ENCODE measurements at regions not wholly inside any gene's neighbourhood (a gene's known extent, or its start where the extent isn't known, plus 50 kb on each side); places are given as distances from the start of the nearest gene placed in this dataset. TPM values are rescaled to one million over a fixed set of nuclear protein-coding genes. Genes with fewer than 3 reads are reported as not detected.

GRCh38 chr2:144578099-144578498 lies 58.2 kb upstream of the ZEB2 start:
- no peak for TF ChIP-seq CTCF (IDR thresholded peaks at IDR 0.05)
- no peak for TF ChIP-seq POLR2A (IDR thresholded peaks at IDR 0.05)

GRCh38 chr2:144572977-144573376 lies 53.1 kb upstream of the ZEB2 start:
- Histone ChIP-seq H3K27ac (no peak overlapping the region), H3K4me3 (no peak overlapping the region), H3K36me3 (no peaks in the 10 kb centered on the region), H3K27me3 (no peaks in the 10 kb centered on the region), H3K9me3 (no peaks in the 10 kb centered on the region), H3K4me1 (no peaks in the 10 kb centered on the region)
- DNase-seq, result no peak
- intact Hi-C loops (cut with DNase I; ENCODE audit: low total_unique reads), result no loop called here
- no peak for TF ChIP-seq POLR2A (IDR thresholded peaks at IDR 0.05)

More at GRCh38 chr2:144578099-144578498, 58.2 kb upstream of the ZEB2 start:
- H3K36me3 ChIP-seq, result no peaks in the 10 kb centered on the region
- no peaks in the 10 kb centered on the region for H3K9me3 ChIP-seq
- no peak overlapping the region for H3K27ac ChIP-seq
- no peaks in the 10 kb centered on the region for H3K27me3 ChIP-seq
- no peak for DNase-seq
- intact Hi-C loops (cut with DNase I; ENCODE audit: low total_unique reads), result no loop called here
- H3K4me1 ChIP-seq, result no peaks in the 10 kb centered on the region
- H3K4me3 ChIP-seq, result no peak overlapping the region

- H3K36me3 ChIP-seq, result no peaks in the 10 kb centered on the region
- no peak for DNase-seq
- H3K4me3 ChIP-seq, result no peak overlapping the region
- intact Hi-C loops (cut with DNase I; ENCODE audit: low total_unique reads), result no loop called here
- no peak overlapping the region for H3K27ac ChIP-seq
- H3K27me3 ChIP-seq, result no peaks in the 10 kb centered on the region
- no peaks in the 10 kb centered on the region for H3K4me1 ChIP-seq
- no peak for TF ChIP-seq CTCF (IDR thresholded peaks at IDR 0.05)
- no peak for TF ChIP-seq POLR2A (IDR thresholded peaks at IDR 0.05)
- H3K9me3 ChIP-seq, result no peaks in the 10 kb centered on the region
These were observed 51.9 kb upstream of the ZEB2 start for GRCh38 chr2:144571770-144572169.

- H3K27ac ChIP-seq, result no peak overlapping the region
- no peak for DNase-seq
- no peaks in the 10 kb centered on the region for H3K36me3 ChIP-seq
- intact Hi-C loops (cut with DNase I; ENCODE audit: low total_unique reads), result no loop called here
- TF ChIP-seq POLR2A (IDR thresholded peaks at IDR 0.05) (no peak), CTCF (IDR thresholded peaks at IDR 0.05) (no peak)
- H3K9me3 ChIP-seq, result no peaks in the 10 kb centered on the region
- no peaks in the 10 kb centered on the region for H3K27me3 ChIP-seq
- H3K4me3 ChIP-seq, result no peak overlapping the region
- no peaks in the 10 kb centered on the region for H3K4me1 ChIP-seq
These were observed 50.6 kb upstream of the ZEB2 start for GRCh38 chr2:144570566-144570965.

Small RNAs in the stretch of these regions (small RNA-seq; reads per million reads assigned to genes)
- gene RF00019 (not detected), gene RF01992 (not detected), gene RNA5SP106 (not detected), gene RNU6-692P (not detected), gene RNU6-715P (not detected), gene RNU7-2P (not detected)

Measured in uterus (tissue), 3 donors.